ENCODE measurements at regions not wholly inside any gene's neighbourhood (a gene's known extent, or its start where the extent isn't known, plus 50 kb on each side); places are given as distances from the start of the nearest gene placed in this dataset.

DNA sequence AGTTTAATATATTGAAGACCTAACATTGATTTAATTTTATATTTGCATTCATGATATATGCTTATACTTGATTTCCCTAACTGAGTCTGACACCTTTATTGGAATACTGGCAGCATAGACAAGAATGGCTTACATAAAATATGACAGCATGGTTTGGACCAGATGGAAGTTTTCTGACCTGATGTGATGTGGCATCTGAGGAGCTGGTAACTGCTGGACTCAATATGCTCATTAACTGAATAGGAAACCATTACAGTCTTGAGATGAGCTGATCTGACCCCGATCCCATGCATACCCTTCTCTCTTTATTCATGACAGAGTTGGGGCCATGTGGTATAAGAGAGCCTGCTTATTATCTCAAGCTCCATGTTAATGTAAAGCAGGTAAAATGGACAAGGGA lies 604.8 kb upstream of the SEL1L start:
- TF ChIP-seq, protein P1, sequence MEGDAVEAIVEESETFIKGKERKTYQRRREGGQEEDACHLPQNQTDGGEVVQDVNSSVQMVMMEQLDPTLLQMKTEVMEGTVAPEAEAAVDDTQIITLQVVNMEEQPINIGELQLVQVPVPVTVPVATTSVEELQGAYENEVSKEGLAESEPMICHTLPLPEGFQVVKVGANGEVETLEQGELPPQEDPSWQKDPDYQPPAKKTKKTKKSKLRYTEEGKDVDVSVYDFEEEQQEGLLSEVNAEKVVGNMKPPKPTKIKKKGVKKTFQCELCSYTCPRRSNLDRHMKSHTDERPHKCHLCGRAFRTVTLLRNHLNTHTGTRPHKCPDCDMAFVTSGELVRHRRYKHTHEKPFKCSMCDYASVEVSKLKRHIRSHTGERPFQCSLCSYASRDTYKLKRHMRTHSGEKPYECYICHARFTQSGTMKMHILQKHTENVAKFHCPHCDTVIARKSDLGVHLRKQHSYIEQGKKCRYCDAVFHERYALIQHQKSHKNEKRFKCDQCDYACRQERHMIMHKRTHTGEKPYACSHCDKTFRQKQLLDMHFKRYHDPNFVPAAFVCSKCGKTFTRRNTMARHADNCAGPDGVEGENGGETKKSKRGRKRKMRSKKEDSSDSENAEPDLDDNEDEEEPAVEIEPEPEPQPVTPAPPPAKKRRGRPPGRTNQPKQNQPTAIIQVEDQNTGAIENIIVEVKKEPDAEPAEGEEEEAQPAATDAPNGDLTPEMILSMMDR (IDR thresholded peaks at IDR 0.05; ENCODE audit: low read length), result no peak
- TF ChIP-seq EZH2 (IDR thresholded peaks at IDR 0.05; ENCODE audit: borderline replicate concordance, low read length), result no peak
